ENCODE measurements at regions not wholly inside any gene's neighbourhood (a gene's known extent, or its start where the extent isn't known, plus 50 kb on each side); places are given as distances from the start of the nearest gene placed in this dataset.

DNA sequence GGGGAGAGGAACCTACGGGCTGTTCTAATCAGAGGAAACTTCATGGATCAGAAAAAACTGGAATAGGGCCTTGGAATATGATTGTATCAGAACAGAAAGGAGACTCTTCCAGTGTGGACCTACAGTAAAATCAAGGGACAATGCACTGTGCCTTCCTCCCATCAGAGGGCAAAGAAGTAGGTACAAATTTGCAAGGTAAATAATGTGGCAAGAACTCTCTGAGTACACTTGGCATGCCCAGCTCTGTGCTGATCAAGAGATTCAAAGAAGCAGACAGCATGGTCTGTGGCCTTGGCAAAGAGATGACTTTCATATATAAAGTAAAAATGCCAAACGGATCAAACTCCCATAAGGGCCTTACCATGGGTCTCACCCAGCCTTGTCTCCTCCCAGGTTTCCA lies 242.6 kb upstream of the OSR1 start:
- TF ChIP-seq, protein P1, sequence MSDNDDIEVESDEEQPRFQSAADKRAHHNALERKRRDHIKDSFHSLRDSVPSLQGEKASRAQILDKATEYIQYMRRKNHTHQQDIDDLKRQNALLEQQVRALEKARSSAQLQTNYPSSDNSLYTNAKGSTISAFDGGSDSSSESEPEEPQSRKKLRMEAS (IDR thresholded peaks at IDR 0.05; ENCODE audit: low read depth, low read length): no peak
- TF ChIP-seq SREBF2 (IDR thresholded peaks at IDR 0.05; ENCODE audit: low read length): no peak
- no peak for TF ChIP-seq HDAC6 (IDR thresholded peaks at IDR 0.05; ENCODE audit: unreplicated experiment)
- TF ChIP-seq SP1 (IDR thresholded peaks at IDR 0.05; ENCODE audit: low read depth, low read length): no peak
- TF ChIP-seq, protein P2, sequence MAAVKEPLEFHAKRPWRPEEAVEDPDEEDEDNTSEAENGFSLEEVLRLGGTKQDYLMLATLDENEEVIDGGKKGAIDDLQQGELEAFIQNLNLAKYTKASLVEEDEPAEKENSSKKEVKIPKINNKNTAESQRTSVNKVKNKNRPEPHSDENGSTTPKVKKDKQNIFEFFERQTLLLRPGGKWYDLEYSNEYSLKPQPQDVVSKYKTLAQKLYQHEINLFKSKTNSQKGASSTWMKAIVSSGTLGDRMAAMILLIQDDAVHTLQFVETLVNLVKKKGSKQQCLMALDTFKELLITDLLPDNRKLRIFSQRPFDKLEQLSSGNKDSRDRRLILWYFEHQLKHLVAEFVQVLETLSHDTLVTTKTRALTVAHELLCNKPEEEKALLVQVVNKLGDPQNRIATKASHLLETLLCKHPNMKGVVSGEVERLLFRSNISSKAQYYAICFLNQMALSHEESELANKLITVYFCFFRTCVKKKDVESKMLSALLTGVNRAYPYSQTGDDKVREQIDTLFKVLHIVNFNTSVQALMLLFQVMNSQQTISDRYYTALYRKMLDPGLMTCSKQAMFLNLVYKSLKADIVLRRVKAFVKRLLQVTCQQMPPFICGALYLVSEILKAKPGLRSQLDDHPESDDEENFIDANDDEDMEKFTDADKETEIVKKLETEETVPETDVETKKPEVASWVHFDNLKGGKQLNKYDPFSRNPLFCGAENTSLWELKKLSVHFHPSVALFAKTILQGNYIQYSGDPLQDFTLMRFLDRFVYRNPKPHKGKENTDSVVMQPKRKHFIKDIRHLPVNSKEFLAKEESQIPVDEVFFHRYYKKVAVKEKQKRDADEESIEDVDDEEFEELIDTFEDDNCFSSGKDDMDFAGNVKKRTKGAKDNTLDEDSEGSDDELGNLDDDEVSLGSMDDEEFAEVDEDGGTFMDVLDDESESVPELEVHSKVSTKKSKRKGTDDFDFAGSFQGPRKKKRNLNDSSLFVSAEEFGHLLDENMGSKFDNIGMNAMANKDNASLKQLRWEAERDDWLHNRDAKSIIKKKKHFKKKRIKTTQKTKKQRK (IDR thresholded peaks at IDR 0.05; ENCODE audit: low read depth, low read length): no peak
- TF ChIP-seq, protein P3, sequence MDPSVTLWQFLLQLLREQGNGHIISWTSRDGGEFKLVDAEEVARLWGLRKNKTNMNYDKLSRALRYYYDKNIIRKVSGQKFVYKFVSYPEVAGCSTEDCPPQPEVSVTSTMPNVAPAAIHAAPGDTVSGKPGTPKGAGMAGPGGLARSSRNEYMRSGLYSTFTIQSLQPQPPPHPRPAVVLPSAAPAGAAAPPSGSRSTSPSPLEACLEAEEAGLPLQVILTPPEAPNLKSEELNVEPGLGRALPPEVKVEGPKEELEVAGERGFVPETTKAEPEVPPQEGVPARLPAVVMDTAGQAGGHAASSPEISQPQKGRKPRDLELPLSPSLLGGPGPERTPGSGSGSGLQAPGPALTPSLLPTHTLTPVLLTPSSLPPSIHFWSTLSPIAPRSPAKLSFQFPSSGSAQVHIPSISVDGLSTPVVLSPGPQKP (IDR thresholded peaks at IDR 0.05; ENCODE audit: low read depth, low read length): no peak
- TF ChIP-seq, protein P4, sequence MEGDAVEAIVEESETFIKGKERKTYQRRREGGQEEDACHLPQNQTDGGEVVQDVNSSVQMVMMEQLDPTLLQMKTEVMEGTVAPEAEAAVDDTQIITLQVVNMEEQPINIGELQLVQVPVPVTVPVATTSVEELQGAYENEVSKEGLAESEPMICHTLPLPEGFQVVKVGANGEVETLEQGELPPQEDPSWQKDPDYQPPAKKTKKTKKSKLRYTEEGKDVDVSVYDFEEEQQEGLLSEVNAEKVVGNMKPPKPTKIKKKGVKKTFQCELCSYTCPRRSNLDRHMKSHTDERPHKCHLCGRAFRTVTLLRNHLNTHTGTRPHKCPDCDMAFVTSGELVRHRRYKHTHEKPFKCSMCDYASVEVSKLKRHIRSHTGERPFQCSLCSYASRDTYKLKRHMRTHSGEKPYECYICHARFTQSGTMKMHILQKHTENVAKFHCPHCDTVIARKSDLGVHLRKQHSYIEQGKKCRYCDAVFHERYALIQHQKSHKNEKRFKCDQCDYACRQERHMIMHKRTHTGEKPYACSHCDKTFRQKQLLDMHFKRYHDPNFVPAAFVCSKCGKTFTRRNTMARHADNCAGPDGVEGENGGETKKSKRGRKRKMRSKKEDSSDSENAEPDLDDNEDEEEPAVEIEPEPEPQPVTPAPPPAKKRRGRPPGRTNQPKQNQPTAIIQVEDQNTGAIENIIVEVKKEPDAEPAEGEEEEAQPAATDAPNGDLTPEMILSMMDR (IDR thresholded peaks at IDR 0.05 in 2 of 3, conservative IDR thresholded peaks at IDR 0.05 in 1 of 3; ENCODE audit: control insufficient read depth in 2 of 3, extremely low read depth in 1 of 3, insufficient read depth in 1 of 3, low read depth in 3 of 3, low read length in 3 of 3): no peak
- TF ChIP-seq, protein P5, sequence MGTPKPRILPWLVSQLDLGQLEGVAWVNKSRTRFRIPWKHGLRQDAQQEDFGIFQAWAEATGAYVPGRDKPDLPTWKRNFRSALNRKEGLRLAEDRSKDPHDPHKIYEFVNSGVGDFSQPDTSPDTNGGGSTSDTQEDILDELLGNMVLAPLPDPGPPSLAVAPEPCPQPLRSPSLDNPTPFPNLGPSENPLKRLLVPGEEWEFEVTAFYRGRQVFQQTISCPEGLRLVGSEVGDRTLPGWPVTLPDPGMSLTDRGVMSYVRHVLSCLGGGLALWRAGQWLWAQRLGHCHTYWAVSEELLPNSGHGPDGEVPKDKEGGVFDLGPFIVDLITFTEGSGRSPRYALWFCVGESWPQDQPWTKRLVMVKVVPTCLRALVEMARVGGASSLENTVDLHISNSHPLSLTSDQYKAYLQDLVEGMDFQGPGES (IDR thresholded peaks at IDR 0.05): no peak
- TF ChIP-seq POLR2A (IDR thresholded peaks at IDR 0.05; ENCODE audit: low read depth, low read length): no peak
- no peak for TF ChIP-seq GABPA (IDR thresholded peaks at IDR 0.05; ENCODE audit: low read depth)
- no peak for TF ChIP-seq POLR2AphosphoS5 (IDR thresholded peaks at IDR 0.05; ENCODE audit: low read length)
- TF ChIP-seq EED (IDR thresholded peaks at IDR 0.05; ENCODE audit: low read depth): no peak

All from GM12878 (cell line).